NB4 (cell line): ENCODE measurements at regions not wholly inside any gene's neighbourhood (a gene's known extent, or its start where the extent isn't known, plus 50 kb on each side); places are given as distances from the start of the nearest gene placed in this dataset.

ENCODE experiments used
- CTCF ChIP-seq: IDR thresholded peaks from one replicate; pipeline ENCODE4 v1.5.1; 2012; ENCODE audit warnings: low read depth, low read length
- MAX ChIP-seq: IDR thresholded peaks from 2 replicates; pipeline ENCODE4 v1.6.1; 2011; ENCODE audit warnings: low read depth, low read length
- MYC ChIP-seq: IDR thresholded peaks from 2 replicates; pipeline ENCODE4 v1.6.1; 2011; ENCODE audit warnings: low read depth, low read length
- POLR2A ChIP-seq: IDR thresholded peaks from 2 replicates; pipeline ENCODE4 v1.6.1; 2011; ENCODE audit warnings: mild to moderate bottlenecking; ENCODE audit not compliant: insufficient read length; ENCODE audit errors: extremely low read depth

GRCh38 chr11:37076866-37077265 lies 478.8 kb upstream of the RAG2 start:
- TF ChIP-seq CTCF (no peak), POLR2A (no peak), MAX (no peak), MYC (no peak)
